HG03196 (cell line): ENCODE measurements at regions not wholly inside any gene's neighbourhood (a gene's known extent, or its start where the extent isn't known, plus 50 kb on each side); places are given as distances from the start of the nearest gene placed in this dataset.

Experiments used
- ATAC-seq: cut with Tn5 transposase; IDR thresholded peaks from one replicate; pipeline ENCODE4 v1.9.1; 2021; ENCODE audit not compliant: unreplicated experiment

- no peak for ATAC-seq
These were observed 142.9 kb downstream of the BCOR start for GRCh38 chrX:39954851-39955250.

DNA sequence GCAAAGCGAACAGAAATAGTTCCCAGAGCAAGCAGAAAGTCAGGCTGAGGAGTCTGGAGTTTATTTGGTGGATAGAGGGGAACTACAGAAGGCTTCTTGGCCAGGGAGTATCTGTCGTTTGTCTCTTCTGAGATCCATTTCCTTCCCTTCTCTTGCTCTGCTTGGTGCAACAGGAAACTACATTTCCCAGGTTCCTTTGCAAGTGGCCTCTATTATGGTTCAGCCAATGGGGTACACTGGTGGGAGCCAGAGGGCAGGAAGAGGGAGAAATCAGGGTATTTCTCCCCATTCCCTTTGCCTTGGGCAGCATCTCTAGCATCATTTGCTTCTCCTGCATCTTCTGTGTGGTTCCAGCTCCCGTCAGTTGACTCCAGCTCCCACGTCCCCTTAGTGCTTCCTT lies 142.1 kb downstream of the BCOR start:
- no peak for ATAC-seq

- ATAC-seq: no peak
These were observed 140.9 kb downstream of the BCOR start for GRCh38 chrX:39956803-39957394.

GRCh38 chrX:39957816-39958566 lies 139.8 kb downstream of the BCOR start:
- ATAC-seq: no peak

GRCh38 chrX:39958850-39959249 lies 138.9 kb downstream of the BCOR start:
- ATAC-seq: no peak

DNA sequence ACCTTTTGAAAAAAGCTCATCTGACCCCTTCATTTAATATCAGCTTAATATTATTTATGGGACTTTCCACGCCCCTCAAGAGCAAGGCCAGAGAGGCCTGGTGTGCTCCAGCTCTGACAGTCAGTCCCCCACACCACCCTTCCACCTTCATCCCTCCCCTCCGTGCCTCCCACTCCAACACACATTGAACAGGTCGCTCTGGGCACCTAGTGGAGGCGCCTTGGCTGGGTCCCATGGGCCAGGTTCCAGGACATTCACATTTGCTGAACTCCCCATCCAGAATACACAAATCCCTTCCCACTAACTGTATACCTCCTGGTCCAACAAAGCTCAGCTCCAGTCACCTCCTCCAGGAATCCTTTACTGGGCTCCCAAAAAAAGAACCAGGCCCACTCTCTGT lies 137.5 kb downstream of the BCOR start:
- ATAC-seq: no peak

DNA sequence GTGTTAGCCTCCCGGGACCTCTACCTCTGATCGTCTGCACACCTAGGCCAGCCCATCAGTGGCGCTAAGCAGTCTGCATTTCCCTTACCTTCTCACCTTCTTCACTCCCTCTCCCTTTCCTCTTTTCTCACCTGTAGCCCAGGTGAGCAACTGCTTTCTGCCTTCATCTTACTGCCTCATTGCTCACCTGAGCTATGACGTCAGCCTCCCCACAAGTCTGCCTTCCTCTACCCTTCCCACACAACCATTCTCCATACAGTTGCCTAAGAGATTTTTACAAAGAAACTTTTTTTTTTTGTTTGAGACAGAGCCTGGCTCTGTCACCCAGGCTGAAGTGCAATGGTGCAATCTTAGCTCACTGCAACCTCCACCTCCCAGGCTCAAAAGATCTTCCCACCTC lies 136.3 kb downstream of the BCOR start:
- no peak for ATAC-seq

- ATAC-seq: no peak
These were observed 132.6 kb downstream of the BCOR start for GRCh38 chrX:39965051-39965573.

GRCh38 chrX:39966176-39966575 lies 131.6 kb downstream of the BCOR start:
- no peak for ATAC-seq

DNA sequence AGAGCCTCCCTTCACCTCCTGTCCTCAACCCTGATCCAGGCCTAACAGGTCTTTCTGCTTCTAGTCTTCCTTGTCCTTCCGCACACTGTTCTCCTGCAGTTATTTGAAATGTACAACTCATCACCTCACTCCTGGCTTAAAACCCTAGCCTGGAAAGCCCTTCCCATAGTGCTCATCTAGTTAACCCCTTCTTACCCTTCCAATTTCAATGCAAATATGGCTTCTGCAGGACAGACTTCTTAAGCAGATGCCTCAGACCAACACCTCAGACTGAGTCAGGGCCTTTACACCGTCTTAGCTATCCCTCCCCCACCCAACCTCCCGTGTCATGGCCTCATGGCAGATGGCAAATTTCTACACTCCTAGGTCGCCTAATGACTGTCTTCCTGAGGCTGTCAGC lies 130.4 kb downstream of the BCOR start:
- ATAC-seq: no peak

DNA sequence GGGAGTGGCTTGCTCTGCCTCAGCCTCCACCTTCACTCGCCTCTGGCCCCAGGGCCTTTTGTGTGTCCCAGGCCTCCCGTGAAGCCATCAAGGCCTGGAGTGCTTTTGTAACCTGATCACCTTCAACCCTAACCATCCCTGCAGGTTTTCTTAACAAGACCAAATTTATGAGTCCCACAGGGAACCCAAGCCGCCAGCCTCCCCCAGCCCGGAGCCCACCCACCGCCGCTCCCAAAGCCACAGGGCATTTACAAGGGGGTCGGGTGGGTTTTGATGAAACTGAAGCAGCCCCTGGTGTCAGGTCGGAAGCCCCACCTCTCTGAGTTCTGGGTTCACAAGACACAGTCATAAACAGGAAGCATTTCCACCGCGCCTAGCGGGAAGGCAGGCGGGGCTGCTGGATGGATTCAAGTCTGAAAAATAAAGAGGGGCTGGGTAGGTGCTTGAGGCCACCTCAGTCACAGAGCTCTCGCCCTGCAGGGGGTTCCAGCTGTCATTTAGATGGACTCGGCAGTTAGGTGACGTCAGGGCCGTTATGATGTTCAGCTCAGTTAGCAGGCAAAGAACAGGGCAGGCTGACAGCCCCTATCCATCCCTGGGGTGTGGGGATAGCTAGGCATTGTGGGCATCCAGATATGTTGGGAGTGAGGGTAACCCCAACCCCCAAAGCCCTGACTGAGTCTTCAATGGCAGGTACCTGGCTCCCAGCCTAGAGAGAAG lies 128.5 kb downstream of the BCOR start:
- ATAC-seq: no peak

GRCh38 chrX:39969819-39970504 lies 127.8 kb downstream of the BCOR start:
- no peak for ATAC-seq

DNA sequence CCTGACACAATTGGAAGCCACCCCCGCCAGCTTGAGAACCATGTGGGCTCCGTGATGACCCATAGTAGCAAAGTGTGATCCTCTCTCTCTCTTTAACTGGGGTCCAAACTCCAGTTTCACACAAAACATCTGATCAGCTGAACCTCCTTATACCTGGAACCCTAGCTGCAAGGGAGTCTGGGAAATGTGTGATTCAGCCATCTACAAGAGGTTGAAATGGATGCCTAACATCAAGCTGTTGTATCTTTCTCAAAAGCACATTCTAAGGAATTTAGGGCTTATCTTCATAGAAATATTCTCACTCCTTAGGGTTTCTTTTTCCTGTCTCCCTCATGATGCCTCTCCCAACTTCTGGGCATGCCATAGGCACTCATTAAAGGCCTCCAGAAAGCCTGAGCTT lies 126.0 kb downstream of the BCOR start:
- no peak for ATAC-seq

DNA sequence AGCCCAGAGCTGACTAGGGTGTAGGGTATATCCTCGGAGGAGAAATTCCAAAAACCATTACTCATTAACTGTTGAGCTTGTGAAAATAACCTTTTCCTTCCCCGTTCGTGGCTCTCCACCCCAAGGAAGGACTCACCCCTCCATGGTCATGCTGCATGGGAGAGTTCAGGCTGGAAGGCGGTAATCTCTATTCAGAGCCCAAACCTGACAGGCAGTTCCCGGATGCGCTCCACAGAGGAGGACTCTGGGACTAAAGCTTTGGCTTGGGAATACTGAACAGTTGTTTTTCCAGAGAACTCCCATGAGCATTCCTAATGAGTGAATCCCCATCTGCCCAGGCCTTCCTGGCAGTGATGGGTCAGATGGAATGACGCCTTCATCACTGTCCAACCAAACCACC lies 125.4 kb downstream of the BCOR start:
- no peak for ATAC-seq

- no peak for ATAC-seq
These were observed 123.9 kb downstream of the BCOR start for GRCh38 chrX:39973810-39974209.

- ATAC-seq: no peak
These were observed 123.5 kb downstream of the BCOR start for GRCh38 chrX:39974270-39974669.

DNA sequence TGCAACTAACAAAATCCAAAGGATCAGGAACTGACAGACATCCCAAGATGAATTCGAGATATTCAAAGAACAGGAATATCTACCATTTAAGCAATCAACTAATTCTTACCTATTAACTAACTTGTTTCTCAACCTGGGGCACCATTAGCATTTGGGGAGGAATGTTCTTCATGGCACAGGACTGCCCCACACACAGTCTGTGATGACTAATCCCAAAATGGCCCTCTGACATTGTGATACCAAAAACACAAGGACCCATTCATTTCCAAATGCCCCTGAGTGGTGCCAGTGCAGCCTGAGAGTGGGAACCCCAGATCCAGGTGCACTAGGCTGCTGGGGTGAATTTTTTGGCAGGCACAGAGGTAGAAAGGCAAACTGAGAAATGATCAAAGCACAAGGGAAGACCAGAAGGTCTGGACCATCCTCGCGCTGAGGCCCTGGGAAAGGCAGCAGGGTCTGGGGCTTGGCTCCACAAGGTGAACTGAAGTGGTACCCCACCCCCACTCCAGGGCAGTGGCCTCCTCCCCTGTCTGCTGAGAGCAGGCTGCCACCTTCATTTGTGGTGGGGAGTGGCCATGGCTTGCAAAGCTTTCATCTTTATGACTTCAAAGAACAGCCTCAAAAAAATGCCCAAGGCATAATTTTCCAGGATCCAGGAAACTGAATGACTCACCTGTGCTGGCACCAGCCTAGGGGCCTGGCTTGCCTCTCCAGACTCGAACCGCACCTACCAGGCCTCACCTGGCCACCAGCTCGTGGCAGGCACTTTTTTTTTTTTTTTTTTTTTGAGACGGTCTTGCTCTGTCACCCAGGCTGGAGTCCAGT lies 122.4 kb downstream of the BCOR start:
- ATAC-seq: no peak

- no peak for ATAC-seq
These were observed 115.8 kb downstream of the BCOR start for GRCh38 chrX:39981946-39982345.

- no peak for ATAC-seq
These were observed 114.8 kb downstream of the BCOR start for GRCh38 chrX:39982948-39983347.

- ATAC-seq: no peak
These were observed 114.0 kb downstream of the BCOR start for GRCh38 chrX:39983715-39984114.
